ENCODE measurements at regions not wholly inside any gene's neighbourhood (a gene's known extent, or its start where the extent isn't known, plus 50 kb on each side); places are given as distances from the start of the nearest gene placed in this dataset.

DNA sequence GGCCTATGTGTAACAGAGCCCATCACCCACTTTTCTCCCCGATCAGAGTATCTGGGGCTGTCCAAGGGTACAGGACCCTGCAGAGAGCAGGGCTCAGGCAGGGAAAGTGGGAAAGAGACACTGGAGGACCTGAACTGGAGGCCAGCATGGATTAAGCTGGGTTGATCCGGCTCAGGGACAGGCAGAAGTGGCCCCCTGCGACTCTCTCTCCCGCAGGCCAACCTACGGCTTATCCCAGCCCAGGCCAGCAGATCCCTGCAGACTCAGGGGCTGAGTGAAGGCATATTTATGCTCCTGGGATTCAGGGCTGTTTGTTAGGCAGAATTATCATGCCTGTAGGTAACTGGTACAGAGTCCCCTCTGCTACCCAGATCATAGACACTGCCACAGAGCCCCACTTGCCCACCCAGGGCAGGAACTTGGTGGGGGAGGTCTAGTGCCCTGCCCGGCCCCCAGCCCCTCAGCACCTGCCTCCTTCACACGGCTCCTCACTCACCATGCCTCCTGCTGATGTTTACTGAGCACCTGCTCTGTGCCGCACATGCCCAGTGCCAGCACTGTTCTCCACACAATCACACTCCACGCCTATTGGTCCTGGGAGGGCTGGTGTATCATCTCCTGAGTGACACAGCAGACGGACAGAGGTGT lies 87.3 kb downstream of the ADRA2C start:
- DNase-seq: no peak

DNA sequence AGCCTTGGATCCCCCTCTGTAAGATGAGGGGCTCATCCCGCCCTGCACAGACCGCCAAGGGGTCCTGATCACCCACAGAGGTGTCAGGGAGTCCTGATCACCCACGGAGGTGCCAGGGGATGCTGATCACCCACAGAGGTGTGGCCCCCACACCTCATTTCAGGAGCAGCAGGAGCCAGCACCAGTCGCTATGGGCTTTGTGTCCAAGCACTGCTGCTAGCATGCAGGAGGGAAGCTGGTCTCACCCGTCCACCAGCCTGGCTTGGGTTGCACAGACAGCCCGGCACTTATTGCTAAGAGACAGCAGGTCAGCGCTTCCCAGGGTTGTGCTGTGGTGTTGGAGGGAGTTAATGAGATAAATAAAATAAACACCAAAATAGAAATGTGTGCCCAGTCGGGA lies 88.5 kb downstream of the ADRA2C start:
- DNase-seq: no peak

DNA sequence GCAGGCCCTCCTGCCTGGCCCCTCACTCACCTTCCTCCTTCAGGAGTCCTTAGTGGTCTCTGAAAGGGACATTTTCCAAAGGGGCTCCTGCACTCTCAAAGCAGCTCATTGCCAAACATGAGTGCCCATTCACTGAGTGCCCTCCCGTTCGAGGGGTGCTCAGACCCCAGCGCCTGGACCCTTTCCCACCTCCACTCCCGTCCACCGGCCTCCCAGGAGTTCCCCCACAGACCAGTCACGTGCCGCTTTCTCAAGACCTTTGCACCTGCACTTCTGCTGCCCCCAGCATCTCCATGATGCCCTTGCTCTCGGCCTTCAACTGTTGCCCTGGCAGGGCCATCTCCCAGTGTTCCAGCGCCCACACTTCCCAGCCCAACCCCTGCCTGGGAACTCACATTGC lies 89.5 kb downstream of the ADRA2C start:
- DNase-seq: no peak

DNA sequence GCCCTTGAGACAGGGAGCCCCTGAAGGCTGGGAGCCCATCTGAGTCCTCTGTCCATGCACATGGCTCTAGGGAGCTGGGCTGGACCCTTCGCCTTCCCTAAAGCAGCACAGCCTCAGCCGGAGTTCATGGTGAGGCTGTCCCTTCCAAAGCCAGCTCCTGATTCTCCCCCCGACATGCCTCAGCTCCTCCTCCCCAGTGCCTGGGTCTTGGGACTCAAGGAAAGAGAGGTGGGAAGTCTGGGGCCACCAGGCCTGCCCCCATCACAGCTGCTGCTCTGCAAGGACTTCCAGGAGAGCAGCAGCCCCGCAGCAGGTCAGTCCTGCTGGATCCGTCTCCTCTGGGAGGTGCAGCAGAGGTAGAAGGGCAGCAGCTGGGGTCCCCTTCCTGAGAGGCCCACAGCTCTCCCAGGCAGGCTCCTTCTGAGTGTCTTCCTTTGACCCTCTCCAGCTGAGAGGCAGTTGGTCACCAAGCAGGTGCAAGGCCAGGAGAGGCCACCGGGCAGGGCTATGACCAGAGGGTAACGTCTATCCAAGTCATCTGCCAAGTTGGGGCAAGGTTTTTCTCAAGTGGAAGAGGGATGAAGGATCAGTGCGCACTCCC lies 90.5 kb downstream of the ADRA2C start:
- DNase-seq: no peak

DNA sequence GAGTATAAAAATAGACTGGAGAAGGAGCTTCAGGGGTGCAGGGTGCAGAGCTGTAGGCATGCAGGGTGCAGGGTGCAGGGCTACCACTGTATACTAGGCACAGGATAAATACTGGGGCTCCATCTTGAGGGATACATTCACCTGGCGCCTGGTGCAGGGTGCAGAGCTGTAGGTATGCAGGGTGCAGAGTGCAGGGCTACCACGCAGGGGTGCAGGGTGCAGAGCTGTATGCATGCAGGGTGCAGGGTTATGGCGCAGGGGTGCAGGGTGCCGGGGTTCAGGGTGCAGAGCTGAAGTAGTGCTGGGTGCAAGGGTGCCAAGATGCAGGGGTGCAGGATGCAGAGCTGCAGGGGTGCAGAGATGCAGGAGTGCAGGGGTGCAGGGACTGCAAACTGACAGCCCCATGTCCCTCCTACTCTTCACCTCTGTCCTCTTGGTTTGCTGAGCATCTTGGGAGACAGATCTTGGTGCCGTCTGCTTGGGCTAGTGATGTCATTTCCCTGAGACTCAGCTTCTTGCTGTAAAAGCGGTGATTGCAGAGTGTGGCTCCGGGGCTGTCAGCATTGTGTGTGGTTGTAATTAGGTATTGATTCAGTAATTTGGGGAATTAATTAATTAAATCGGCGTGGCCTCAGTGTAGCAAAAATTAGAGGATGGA lies 91.2 kb downstream of the ADRA2C start:
- no peak for DNase-seq

DNA sequence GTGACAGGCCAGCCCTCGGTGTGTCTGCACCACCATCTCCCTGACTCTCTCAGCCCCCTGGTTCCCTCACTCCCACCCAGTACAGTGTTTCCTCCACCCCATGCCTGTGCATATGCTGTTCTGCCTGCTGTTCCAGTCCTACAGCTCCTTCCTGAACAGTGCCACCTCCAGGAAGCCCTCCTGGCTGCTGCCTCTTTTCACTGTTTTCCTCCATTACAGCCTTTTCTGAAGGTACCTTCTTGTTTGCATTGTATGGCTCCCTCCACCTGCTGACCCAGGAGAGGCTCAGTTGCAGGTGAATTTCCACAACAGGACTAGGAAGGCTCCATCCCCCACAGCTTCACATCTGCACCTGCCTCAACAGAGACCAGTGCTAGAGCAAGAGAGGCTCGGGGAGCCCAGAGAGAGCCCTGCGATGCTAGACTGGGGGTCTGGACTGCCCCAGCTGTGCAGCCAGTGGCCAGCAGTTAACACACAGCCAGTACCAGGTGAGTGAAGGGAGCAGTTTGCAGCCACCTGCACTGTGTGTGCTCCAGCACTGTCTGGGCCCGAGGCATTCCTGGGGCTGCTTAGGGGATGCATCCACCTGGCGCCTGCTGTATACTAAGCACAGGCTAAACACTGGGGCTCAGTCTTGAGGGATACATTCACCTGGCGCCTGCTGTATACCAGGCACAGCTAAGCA lies 92.0 kb downstream of the ADRA2C start:
- DNase-seq: no peak

DNA sequence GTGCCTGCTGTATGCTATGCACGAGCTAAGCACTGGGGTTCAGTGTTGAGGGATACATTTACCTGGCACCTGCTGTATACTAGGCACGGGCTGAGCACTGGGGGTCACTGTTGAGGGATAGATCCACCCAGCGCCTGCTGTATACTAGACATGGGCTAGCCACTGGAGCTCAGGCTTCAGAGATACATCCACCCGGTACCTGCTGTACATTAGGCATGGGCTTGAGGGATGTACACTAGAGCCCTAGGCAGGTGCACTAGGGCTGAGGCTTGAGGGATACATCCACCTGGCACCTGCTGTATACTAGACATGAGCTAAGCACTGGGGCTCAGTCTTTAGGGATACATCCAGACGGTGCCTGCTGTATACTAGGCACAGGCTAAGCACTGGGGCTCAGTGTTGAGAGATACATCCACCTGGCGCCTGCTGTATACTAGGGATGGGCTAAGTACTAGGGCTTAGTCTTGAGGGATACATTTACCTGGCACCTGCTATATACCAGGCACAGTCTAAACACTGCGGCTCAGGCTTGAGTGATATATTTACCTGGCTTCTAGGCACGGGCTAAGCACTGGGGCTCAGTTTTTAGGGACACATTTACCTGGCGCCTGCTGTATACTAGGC lies 92.7 kb downstream of the ADRA2C start:
- DNase-seq: no peak

DNA sequence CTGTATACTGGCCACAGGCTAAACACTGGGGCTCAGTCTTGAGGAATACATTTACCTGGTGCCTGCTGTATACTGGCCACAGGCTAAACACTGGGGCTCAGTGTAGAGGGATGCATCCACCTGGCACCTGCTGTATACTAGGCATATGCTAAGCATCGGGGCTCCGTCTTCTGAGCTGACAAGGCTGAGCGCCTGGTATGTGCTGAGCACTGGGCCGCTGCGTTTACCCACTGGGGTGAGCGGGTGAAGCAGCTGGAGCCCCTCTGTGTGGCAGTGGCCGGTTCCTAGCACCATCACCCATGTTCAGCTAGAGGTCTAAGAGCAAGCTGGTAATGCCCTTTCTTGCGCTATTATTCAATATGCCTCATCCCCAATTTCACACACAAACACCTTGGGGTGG lies 93.4 kb downstream of the ADRA2C start:
- no peak for DNase-seq

DNA sequence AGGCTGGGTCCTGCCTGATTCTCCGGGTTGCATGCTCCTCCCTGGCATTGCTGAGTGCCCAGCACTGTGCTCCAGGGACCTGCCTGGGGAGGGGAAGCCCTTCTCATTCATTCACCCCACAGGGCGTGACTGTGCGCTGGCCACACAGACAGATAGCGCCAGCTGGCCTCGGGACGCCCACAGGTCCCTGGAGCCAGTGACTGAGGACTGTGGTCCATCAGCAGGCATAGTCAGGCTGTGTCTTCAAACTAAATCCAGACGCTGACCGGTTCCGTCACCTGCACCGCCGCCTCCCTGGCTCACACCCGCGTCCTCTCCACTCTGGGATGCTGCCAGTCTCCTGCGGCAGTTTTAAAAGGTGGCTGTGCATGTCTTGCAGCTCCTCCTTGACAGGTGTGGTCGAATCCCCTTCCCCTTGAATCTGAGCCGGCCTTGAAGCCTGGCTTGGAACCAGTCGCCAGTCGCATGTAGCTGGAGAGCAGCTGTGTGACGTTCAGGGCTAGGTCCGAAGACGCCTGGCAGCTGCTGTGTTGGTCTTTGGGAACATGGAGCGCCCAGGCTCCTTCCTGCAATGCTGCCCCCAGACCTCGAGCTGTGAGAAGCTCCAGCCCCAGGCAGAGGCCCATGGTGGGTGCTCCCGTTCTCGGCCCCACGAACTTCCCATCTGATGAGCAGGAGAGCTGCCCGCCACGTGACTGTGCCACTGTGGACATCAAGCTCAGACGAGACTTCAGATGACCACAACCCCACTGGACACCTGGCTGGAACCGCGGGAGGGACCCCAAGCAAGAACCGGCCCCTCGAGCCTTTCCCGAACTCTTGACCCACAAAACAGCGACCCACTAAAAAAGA lies 94.1 kb downstream of the ADRA2C start:
- DNase-seq: no peak

DNA sequence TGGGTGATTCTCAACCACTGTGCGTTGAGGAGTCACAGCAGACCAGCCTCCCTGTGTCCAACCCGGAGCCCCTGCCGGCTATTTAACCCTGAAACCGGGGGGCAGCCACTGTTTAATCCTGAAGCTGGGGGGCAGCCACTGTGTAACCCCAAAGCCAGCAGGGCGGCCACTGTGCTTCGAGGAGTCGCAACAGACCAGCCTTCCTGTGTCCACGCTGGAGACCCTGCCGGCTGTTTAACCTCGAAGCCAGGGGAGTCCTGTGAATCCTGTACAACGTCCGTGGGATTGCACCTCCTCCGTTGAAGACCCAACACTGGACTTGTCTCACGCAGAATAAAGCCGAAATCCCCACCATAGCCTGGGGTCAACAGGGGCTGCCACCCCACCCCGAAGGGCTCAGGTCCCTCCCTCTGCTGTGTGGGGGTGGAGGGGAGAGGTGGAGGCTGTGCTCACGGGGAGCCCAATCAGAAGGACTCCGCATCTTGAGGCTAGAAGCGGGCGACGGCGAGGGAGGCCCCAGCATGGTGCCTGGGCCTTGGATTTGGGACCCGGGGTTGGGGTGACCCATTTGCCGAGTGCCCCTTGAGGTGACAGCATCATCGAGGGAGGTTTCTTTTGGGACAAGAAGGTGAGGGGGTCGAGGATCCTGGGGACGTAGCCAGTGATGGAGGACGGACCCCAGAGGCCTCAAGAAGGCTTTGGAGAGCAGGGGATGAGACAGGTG lies 94.9 kb downstream of the ADRA2C start:
- no peak for DNase-seq

DNA sequence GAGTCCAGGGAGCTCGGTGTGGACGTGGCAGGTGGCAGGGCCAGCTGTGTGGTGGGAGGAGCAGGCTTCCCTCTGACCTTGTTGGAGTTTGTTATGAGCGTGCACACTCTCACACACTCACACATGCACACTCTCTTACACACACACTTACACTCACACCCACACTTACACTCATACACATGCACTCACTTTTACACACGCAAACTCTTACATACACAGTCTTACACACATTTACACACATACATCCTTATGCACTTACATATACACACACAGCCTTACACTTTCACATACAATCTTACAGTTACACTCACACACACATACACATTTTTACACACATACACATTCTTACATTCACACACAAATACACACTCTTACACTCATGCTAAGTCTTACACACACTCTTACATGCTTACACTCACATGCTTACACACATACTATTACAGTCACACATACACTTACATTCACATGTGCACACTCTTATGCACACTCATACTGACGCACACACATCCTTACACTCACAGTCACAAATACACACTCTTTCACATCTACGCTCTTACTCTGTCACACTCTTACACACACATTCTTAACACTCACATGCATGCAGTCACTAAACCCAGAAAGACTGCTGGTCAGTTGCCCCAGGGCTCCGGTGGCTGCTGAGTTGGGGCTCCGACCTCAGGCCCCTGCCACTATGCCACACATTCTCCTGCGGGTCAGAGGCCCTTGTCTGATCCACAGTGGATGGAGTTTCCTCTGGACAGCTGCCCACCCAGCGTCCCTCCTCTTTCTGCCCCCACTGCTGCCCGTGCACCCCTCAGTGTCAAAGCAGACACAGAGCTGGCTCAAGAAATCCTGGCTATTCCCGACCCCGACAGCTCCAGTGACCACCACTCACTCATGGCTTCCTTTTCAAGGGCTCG lies 95.8 kb downstream of the ADRA2C start:
- no peak for DNase-seq

DNA sequence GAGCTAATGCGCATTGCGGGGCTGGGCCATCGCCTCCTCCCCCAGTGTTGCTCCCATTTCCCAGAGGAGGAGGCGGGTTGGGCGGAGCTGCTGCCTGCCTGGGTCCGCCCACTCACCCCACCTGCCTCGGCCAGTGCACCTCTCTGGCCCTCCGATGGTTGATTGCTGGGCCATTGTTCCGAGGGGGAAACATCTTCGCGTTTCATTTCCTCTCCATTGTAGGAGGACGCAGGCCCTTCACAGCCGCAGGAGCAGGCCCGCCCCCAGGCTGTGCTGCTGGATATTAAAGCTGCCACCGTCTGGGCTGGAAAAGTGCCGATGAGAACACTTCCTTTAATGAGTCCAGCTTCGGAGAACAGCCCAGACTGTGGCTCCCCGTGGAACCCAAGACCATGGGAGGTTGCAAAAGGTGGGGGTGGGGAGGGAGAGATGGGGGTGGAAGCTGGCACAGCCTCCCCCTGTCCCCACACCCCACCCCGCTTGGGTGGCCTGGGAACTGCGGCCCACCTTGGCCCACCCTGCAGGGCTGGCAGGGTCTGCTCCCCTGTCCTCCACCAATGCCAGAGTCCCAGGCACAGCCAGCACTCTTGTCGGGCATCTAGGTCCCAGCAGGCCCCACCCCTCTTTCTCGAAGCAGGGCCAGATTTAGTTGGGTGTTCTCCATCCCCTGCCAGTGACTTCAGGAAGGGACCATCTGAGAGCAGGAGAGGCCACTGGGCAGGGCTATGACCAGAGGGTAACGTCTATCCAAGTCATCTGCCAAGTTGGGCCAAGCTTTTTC lies 96.6 kb downstream of the ADRA2C start:
- DNase-seq: no peak

DNA sequence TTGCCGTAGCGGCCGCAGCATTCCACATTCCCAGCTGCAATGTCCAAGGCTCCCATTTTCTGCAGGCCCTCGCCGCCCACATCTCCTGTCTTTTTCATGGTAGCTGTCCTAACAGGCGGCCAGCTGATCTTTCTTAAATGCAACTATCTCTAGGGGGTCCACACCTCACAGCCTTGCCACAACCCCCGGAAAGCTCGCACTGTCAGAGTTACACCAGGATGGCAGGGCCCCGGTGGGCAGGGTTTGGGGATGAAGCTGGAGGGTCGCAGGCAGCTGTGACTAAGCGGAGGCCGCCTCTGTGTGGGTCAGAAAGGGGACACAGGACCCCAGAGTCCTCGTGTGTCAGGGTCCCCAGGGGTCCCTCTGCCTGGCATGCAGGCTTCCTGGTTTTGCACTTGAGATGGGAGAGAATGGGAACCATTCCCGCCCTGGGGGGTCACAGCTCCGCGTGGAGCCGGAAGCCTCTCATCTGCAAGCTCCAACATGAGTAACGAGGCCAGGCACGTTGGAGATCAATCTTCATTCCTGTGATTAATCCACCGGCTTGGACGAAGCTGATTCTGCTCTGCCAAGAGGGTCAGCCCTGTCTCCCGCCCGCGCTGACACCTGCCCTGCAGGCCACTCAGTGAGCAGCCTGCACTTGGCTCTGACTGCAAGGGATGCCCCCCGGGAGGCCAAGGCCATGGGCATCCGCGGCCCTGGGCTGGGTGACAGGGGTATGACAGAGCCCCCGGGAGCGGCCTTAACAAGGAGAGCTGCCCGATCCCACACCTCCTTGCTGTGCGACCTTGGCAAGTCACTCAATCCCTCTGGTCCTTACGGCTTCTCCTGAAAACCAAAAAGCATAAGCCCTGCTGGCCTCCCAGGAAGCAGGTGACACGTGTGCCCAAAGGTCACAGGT lies 97.9 kb downstream of the ADRA2C start:
- DNase-seq: no peak

DNA sequence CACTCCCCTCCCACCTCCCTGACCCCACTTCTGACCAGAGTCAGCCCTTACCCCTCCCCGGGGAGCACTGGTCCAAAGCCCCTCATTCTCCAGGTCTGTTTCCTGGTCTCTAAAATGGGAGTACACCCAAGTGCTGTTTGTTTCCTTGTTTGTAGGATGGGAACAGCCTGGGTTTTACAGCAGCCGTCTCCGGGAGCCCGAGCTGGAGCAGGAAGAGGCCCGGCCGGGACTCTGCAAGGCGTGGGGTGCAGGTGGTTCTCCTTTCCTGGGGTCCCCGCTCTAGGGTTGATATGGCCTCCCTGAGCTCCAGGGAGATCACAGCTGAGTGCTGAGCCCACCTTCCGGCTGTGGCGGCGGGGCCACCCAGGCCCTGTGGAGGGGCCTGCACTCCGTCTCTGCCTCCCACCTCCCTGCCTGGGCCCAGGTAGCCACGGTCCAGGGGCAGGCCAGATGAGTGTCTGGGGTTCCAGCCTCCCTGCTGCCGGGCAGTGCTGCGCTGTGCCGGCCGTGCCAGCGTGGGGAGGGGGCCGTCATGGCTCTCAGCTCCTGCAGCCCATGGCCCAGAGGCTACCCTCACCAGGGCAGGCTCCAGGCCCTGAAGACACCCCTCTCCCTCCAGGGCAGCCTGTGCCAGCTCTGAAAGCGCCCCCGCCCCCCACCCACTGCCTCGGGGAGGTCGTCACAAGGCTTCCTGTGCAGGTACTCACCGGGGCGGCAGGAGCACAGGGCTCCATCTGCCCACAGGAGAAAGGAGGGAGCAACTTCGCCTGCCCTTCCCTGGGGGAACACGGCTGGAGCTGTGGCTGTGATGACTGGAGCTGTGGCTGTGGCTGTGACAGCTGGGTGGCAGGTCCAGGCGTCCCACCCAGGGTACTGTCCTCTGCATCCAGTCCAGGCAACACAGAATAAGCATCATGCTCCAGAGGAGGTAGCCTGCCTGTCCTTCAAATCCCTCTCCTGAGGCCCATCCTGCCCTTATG lies 98.8 kb downstream of the ADRA2C start:
- no peak for DNase-seq

DNA sequence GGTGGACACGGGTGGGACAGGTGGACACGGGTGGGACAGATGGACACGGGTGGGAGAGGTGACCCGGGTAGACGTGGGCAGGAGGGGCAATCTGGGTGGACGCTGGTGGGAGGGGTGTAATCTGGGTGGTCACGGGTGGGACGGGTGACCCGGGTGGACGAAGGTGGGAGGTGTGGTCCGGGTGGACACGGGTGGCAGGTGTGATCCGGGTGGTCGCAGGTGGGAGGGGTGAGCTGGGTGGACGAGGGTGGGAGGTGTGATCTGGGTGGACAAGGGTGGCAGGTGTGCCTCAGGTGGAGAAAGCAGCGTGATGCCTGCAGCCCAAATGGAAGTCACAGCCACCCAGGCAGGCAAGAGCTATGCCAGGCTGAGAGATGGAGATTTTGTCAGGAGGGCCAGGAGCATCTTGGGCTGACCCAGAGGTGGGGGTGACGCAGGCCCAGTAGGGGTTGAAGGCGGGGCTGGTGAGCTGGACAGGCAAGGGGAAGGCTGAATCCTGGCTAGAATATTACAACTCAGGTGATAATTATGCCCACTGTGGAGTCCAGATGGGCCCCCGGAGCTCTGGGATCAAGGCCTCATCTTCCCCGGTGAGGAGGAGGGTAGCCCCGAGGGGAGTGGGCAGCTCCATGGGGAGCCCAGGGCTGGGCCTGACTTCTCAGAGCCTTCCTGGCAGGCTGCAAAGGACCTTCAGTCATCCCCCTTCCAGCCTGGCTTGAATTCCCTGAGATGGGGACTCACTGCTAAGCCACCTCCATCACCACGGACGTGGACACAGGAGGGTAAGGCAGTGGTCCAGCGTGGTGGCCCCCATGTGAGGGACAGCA lies 100.0 kb downstream of the ADRA2C start:
- DNase-seq: no peak

DNA sequence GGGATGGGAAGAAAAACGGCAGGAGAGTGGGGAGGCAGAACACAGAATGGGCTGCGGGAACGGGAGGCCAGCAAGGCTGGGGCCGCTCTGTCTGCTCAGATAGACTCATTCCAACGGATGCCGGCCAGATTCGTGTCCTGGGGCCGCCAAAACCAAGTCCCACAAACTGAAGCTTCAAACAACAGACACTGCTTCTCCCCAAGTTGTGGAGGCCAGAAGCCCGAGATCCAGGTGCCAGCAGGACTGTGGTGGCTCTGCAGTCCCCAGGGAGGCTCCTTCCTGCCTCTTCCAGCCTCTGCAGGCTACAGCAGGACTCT lies 100.6 kb downstream of the ADRA2C start:
- DNase-seq: no peak

All from NCI-H1048 (cell line).